SW 1271 (cell line): ENCODE measurements at regions not wholly inside any gene's neighbourhood (a gene's known extent, or its start where the extent isn't known, plus 50 kb on each side); places are given as distances from the start of the nearest gene placed in this dataset.

Source experiments
- DNase-seq, 2 experiments: peaks; one replicate each; lab custom pipeline; 2025; lab: John Stamatoyannopoulos, UW

GRCh38 chr13:50358231-50359040, 343.2 kb downstream of the KCNRG start:
- no peak for DNase-seq

- DNase-seq: no peak
Measured at GRCh38 chr13:50359041-50359367, 343.8 kb downstream of the KCNRG start.

GRCh38 chr13:50359779-50360178, 344.5 kb downstream of the KCNRG start:
- DNase-seq: no peak

- DNase-seq: no peak
Measured at GRCh38 chr13:50360637-50361036, 345.4 kb downstream of the KCNRG start.

- DNase-seq: no peak
Measured at GRCh38 chr13:50361282-50361681, 346.0 kb downstream of the KCNRG start.

- DNase-seq: no peak
Measured at GRCh38 chr13:50365408-50366391, 350.5 kb downstream of the KCNRG start.

GRCh38 chr13:50366488-50367174, 351.4 kb downstream of the KCNRG start:
- DNase-seq: no peak

GRCh38 chr13:50369646-50370045, 354.4 kb downstream of the KCNRG start:
- DNase-seq: no peak

GRCh38 chr13:50370303-50370950, 355.2 kb downstream of the KCNRG start:
- no peak for DNase-seq

- no peak for DNase-seq
Measured at GRCh38 chr13:50374517-50374916, 359.3 kb downstream of the KCNRG start.

- DNase-seq: no peak
Measured at GRCh38 chr13:50375792-50376191, 360.5 kb downstream of the KCNRG start.

GRCh38 chr13:50376895-50377575, 361.8 kb downstream of the KCNRG start:
- DNase-seq: no peak

GRCh38 chr13:50377726-50378270, 362.6 kb downstream of the KCNRG start:
- DNase-seq: no peak

GRCh38 chr13:50378509-50379044, 363.3 kb downstream of the KCNRG start:
- DNase-seq: no peak

- no peak for DNase-seq
Measured at GRCh38 chr13:50379584-50379983, 364.3 kb downstream of the KCNRG start.

- no peak for DNase-seq
Measured at GRCh38 chr13:50380905-50381304, 365.7 kb downstream of the KCNRG start.

- DNase-seq: no peak
Measured at GRCh38 chr13:50382511-50382910, 367.3 kb downstream of the KCNRG start.

GRCh38 chr13:50382951-50383350, 367.7 kb downstream of the KCNRG start:
- no peak for DNase-seq

GRCh38 chr13:50384724-50385123, 369.5 kb downstream of the KCNRG start:
- DNase-seq: no peak

- no peak for DNase-seq
Measured at GRCh38 chr13:50386541-50387050, 371.4 kb downstream of the KCNRG start.
